ENCODE measurements at regions not wholly inside any gene's neighbourhood (a gene's known extent, or its start where the extent isn't known, plus 50 kb on each side); places are given as distances from the start of the nearest gene placed in this dataset.
"Not testable (repeated sequence)": the region's sequence is repeated elsewhere in the genome, so short reads cannot be mapped to it uniquely, and the experiment has no call there.

DNA sequence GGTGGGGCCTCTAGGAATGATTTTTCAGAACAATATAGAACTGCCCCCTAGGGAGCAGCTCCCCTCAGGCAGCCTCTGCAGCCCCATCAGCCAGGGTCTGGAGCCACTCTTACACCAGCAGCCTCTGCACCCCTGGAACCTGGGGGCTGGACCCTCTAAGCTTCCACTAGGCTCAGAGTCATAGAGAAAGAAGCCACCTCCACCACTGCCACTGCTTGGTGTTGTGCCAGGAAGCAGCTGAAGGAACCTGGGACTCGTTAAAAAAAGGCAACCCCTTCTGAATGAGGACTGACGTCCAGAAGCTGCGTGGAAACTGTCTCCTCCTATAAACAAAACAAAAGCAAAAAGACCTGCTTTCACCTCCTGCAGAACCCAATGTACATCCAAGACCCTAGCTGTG is 98.1 kb upstream of the HS6ST1 start:
- Histone ChIP-seq H3K27me3 (ENCODE audit: low read depth) (no peaks in the 10 kb centered on the region), H3K27ac (replicated peaks) (no peak overlapping the region), H3K4me3 (no peak overlapping the region), H3K9me3 (replicated peaks) (peaks cover 3% of the 10 kb centered on the region), H3K36me3 (no peaks in the 10 kb centered on the region), H3K4me1 (no peaks in the 10 kb centered on the region)
- DNase-seq, result no peak
- intact Hi-C loops (cut with micrococcal nuclease), result no loop called here
- TF ChIP-seq, protein P1, sequence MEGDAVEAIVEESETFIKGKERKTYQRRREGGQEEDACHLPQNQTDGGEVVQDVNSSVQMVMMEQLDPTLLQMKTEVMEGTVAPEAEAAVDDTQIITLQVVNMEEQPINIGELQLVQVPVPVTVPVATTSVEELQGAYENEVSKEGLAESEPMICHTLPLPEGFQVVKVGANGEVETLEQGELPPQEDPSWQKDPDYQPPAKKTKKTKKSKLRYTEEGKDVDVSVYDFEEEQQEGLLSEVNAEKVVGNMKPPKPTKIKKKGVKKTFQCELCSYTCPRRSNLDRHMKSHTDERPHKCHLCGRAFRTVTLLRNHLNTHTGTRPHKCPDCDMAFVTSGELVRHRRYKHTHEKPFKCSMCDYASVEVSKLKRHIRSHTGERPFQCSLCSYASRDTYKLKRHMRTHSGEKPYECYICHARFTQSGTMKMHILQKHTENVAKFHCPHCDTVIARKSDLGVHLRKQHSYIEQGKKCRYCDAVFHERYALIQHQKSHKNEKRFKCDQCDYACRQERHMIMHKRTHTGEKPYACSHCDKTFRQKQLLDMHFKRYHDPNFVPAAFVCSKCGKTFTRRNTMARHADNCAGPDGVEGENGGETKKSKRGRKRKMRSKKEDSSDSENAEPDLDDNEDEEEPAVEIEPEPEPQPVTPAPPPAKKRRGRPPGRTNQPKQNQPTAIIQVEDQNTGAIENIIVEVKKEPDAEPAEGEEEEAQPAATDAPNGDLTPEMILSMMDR (IDR thresholded peaks at IDR 0.05; ENCODE audit: borderline replicate concordance), result no peak

DNA sequence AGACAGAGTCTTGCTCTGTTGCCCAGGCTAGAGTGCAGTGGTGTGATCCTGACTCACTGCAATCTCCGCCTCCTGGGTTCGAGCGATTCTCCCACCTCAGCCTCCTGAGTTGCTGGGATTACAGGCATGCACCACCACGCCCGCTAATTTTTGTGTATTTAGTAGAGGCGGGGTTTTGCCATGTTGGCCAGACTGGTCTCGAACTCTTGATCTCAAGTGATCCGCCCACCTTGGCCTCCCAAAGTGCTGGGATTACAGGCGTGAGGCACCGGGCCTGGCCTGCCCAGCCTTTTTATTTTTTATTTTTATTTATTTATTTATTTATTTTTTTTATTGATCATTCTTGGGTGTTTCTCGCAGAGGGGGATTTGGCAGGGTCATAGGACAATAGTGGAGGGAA is 98.6 kb upstream of the HS6ST1 start:
- H3K36me3 ChIP-seq; DNase-seq; H3K9me3 ChIP-seq (replicated peaks); H3K4me3 ChIP-seq; H3K27me3 ChIP-seq (ENCODE audit: low read depth); intact Hi-C loops (cut with micrococcal nuclease); H3K4me1 ChIP-seq; H3K27ac ChIP-seq (replicated peaks): not testable (repeated sequence)

DNA sequence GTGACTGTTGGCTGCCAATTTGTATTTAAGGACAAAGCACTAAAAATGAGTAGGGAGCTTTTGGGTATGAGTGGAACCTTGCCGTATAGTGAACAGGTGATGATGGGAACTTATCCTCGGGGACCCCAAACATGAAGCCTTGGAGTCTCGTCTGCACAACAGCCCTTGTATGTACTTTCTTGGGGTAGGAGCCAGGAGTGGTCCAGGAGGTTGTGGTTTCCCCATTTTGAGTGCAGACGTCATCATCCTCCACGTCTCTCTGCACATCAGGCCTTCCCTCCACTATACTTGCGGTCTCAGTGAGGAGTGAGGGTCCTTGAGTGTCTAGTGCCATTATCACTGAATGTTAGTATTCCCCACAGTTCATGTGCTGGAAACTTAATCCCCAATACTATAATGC is 101.5 kb upstream of the HS6ST1 start:
- Histone ChIP-seq H3K4me3 (no peak overlapping the region), H3K27me3 (ENCODE audit: low read depth) (no peaks in the 10 kb centered on the region), H3K36me3 (no peaks in the 10 kb centered on the region), H3K4me1 (no peaks in the 10 kb centered on the region), H3K9me3 (replicated peaks) (peaks cover 14% of the 10 kb centered on the region), H3K27ac (replicated peaks) (no peak overlapping the region)
- TF ChIP-seq, protein P1 (IDR thresholded peaks at IDR 0.05; ENCODE audit: borderline replicate concordance), result no peak
- no peak for DNase-seq
- intact Hi-C loops (cut with micrococcal nuclease), result no loop called here

DNA sequence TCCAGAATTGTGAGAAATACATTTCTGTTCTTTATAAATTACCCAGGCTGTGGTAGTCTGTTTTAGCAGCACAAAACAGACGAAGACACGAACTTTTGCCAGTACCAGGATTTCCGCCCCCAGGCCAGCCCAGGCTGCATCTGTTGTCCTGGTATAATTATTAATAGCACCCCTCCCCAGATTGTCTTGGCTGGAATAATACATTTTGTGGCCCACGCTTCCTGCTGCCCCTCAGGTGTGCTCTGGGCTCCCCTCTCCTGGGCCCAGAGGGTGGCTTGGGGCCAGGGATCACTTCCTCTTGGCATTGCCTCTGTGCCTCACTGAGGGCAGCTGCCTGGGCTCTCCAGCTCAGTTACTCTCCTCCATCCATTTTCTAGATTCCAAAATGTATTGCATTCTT is 102.1 kb upstream of the HS6ST1 start:
- TF ChIP-seq, protein P1 (IDR thresholded peaks at IDR 0.05; ENCODE audit: borderline replicate concordance), result no peak
- Histone ChIP-seq H3K4me1 (no peaks in the 10 kb centered on the region), H3K4me3 (no peak overlapping the region), H3K27me3 (ENCODE audit: low read depth) (no peaks in the 10 kb centered on the region), H3K27ac (replicated peaks) (no peak overlapping the region), H3K36me3 (no peaks in the 10 kb centered on the region), H3K9me3 (replicated peaks) (peaks cover 14% of the 10 kb centered on the region)
- intact Hi-C loops (cut with micrococcal nuclease), result no loop called here
- DNase-seq, result no peak

DNA sequence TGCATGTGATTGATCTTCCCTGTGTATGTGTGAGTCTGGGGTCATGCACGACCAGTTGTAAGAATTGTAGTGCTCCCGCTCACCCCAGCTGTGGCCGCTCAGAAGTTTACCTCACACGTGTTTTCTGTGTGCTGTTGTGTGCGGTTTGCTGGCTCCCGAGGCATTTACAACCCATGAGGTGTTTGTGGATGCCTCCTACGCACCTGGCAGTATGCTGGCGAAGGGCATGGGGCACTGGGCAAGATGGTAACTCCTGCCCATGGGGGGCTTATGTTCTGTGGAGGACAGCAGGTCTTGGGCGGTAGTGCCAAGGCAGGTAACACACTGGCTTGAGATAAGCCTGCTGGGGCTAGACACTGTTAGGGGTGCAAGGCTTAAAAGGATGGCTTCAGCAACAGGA is 102.6 kb upstream of the HS6ST1 start:
- TF ChIP-seq, protein P1 (IDR thresholded peaks at IDR 0.05; ENCODE audit: borderline replicate concordance), result no peak
- H3K4me1 ChIP-seq, result no peaks in the 10 kb centered on the region
- no peak overlapping the region for H3K27ac ChIP-seq (replicated peaks)
- H3K9me3 ChIP-seq (replicated peaks), result peaks cover 11% of the 10 kb centered on the region
- H3K36me3 ChIP-seq, result no peaks in the 10 kb centered on the region
- DNase-seq, result no peak
- no peak overlapping the region for H3K4me3 ChIP-seq
- no peaks in the 10 kb centered on the region for H3K27me3 ChIP-seq (ENCODE audit: low read depth)
- intact Hi-C loops (cut with micrococcal nuclease), result no loop called here

DNA sequence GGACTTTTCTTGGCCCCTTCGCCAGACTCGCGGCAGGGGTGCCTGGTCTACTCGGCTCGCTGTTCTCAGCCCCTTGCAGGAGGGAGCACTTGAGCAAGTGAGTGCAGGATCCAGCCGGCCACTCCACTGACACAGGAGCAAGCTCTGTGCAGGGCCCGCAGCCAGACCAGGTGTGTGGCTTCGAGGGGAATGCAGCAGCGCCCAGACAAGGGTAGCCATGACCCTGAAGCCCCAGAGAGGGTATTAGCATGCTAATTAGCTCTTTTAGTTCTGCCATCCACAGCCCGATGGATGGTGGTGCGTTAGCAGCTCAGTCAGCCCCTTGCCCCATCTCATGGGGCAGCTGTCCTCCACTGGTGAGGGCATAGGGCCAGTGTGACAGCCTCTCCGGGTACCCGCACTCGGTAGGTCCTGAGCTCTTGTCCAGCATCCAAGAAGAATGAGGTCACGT is 103.2 kb upstream of the HS6ST1 start:
- H3K27ac ChIP-seq (replicated peaks), result no peak overlapping the region

More for the DNA sequence above, 103.2 kb upstream of the HS6ST1 start:
- intact Hi-C loops (cut with micrococcal nuclease), result no loop called here
- peaks cover 11% of the 10 kb centered on the region for H3K9me3 ChIP-seq (replicated peaks)
- DNase-seq, result no peak
- no peaks in the 10 kb centered on the region for H3K36me3 ChIP-seq
- H3K27me3 ChIP-seq (ENCODE audit: low read depth), result no peaks in the 10 kb centered on the region
- TF ChIP-seq, protein P1 (IDR thresholded peaks at IDR 0.05; ENCODE audit: borderline replicate concordance), result no peak
- H3K4me1 ChIP-seq, result no peaks in the 10 kb centered on the region
- H3K4me3 ChIP-seq, result no peak overlapping the region

Data from left ventricle myocardium inferior (tissue), 1 donor.